ENCODE measurements at regions not wholly inside any gene's neighbourhood (a gene's known extent, or its start where the extent isn't known, plus 50 kb on each side); places are given as distances from the start of the nearest gene placed in this dataset.

GRCh38 chr15:92327033-92327432 lies 66.6 kb upstream of the ST8SIA2 start:
- no peaks in the 10 kb centered on the region for H3K27me3 ChIP-seq (ENCODE audit: control insufficient read depth, insufficient read depth, low read length, poor library complexity, severe bottlenecking)
- H3K4me3 ChIP-seq (ENCODE audit: low read length), result no peak overlapping the region
- H3K9ac ChIP-seq (ENCODE audit: extremely low read depth, low read length, poor library complexity, severe bottlenecking), result no peak overlapping the region
- Mint-ChIP-seq H3K27me3 (ENCODE audit: insufficient read depth) (no peaks in the 10 kb centered on the region), H3K9me3 (peaks cover 2% of the 10 kb centered on the region), H3K4me1 (no peaks in the 10 kb centered on the region), H3K27ac (no peak overlapping the region), H3K36me3 (ENCODE audit: low read depth) (no peaks in the 10 kb centered on the region), H3K4me3 (no peak overlapping the region)
- WGBS, 2 experiments (ENCODE audit: insufficient coverage in 1 of 2, insufficient read length in 1 of 2), result 88 to 92% methylated on average over 4 of the region's 4 CpGs
- no peak overlapping the region for H3K27ac ChIP-seq (ENCODE audit: low read depth, low read length)
- no peaks in the 10 kb centered on the region for H3K36me3 ChIP-seq (ENCODE audit: control insufficient read depth, insufficient read depth, low read length)
- TF ChIP-seq, protein P1, sequence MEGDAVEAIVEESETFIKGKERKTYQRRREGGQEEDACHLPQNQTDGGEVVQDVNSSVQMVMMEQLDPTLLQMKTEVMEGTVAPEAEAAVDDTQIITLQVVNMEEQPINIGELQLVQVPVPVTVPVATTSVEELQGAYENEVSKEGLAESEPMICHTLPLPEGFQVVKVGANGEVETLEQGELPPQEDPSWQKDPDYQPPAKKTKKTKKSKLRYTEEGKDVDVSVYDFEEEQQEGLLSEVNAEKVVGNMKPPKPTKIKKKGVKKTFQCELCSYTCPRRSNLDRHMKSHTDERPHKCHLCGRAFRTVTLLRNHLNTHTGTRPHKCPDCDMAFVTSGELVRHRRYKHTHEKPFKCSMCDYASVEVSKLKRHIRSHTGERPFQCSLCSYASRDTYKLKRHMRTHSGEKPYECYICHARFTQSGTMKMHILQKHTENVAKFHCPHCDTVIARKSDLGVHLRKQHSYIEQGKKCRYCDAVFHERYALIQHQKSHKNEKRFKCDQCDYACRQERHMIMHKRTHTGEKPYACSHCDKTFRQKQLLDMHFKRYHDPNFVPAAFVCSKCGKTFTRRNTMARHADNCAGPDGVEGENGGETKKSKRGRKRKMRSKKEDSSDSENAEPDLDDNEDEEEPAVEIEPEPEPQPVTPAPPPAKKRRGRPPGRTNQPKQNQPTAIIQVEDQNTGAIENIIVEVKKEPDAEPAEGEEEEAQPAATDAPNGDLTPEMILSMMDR (conservative IDR thresholded peaks at IDR 0.05), result no peak
- DNase-seq, result no peak
- peaks cover 4% of the 10 kb centered on the region for H3K9me3 ChIP-seq (ENCODE audit: control insufficient read depth, low read length)
- peaks cover 2% of the 10 kb centered on the region for H3K4me1 ChIP-seq (ENCODE audit: control insufficient read depth, insufficient read depth, low read length)

- Mint-ChIP-seq H3K4me1 (no peaks in the 10 kb centered on the region), H3K27me3 (ENCODE audit: insufficient read depth) (no peaks in the 10 kb centered on the region), H3K4me3 (no peak overlapping the region), H3K27ac (no peak overlapping the region), H3K9me3 (peaks cover 6% of the 10 kb centered on the region), H3K36me3 (ENCODE audit: low read depth) (no peaks in the 10 kb centered on the region)
- DNase-seq, result no peak
- no peaks in the 10 kb centered on the region for H3K27me3 ChIP-seq (ENCODE audit: control insufficient read depth, insufficient read depth, low read length, poor library complexity, severe bottlenecking)
- H3K4me1 ChIP-seq (ENCODE audit: control insufficient read depth, insufficient read depth, low read length), result no peaks in the 10 kb centered on the region
- peaks cover 6% of the 10 kb centered on the region for H3K9me3 ChIP-seq (ENCODE audit: control insufficient read depth, low read length)
- no peak overlapping the region for H3K27ac ChIP-seq (ENCODE audit: low read depth, low read length)
- H3K4me3 ChIP-seq (ENCODE audit: low read length), result no peak overlapping the region
- no peak overlapping the region for H3K9ac ChIP-seq (ENCODE audit: extremely low read depth, low read length, poor library complexity, severe bottlenecking)
- WGBS, 2 experiments (ENCODE audit: insufficient coverage in 1 of 2, insufficient read length in 1 of 2), result 92 to 100% methylated on average over 1 of the region's 1 CpG
- H3K36me3 ChIP-seq (ENCODE audit: control insufficient read depth, insufficient read depth, low read length), result no peaks in the 10 kb centered on the region
- TF ChIP-seq, protein P1 (conservative IDR thresholded peaks at IDR 0.05), result no peak
Observed at GRCh38 chr15:92328207-92328606, 65.5 kb upstream of the ST8SIA2 start.

- Mint-ChIP-seq H3K27me3 (ENCODE audit: insufficient read depth) (no peaks in the 10 kb centered on the region), H3K4me3 (no peak overlapping the region), H3K36me3 (ENCODE audit: low read depth) (no peaks in the 10 kb centered on the region), H3K27ac (no peak overlapping the region), H3K9me3 (peaks cover 6% of the 10 kb centered on the region), H3K4me1 (peaks cover 2% of the 10 kb centered on the region)
- H3K27me3 ChIP-seq (ENCODE audit: control insufficient read depth, insufficient read depth, low read length, poor library complexity, severe bottlenecking), result peaks cover 5% of the 10 kb centered on the region
- peaks cover 6% of the 10 kb centered on the region for H3K9me3 ChIP-seq (ENCODE audit: control insufficient read depth, low read length)
- no peaks in the 10 kb centered on the region for H3K4me1 ChIP-seq (ENCODE audit: control insufficient read depth, insufficient read depth, low read length)
- no peak overlapping the region for H3K9ac ChIP-seq (ENCODE audit: extremely low read depth, low read length, poor library complexity, severe bottlenecking)
- no peaks in the 10 kb centered on the region for H3K36me3 ChIP-seq (ENCODE audit: control insufficient read depth, insufficient read depth, low read length)
- no peak overlapping the region for H3K27ac ChIP-seq (ENCODE audit: low read depth, low read length)
- no peak overlapping the region for H3K4me3 ChIP-seq (ENCODE audit: low read length)
- no peak for DNase-seq
- TF ChIP-seq, protein P1 (conservative IDR thresholded peaks at IDR 0.05), result no peak
- WGBS, 2 experiments (ENCODE audit: insufficient coverage in 1 of 2, insufficient read length in 1 of 2), result 96 to 100% methylated on average over 3 to 6 of the region's 6 CpGs
Observed at GRCh38 chr15:92332125-92332899, 61.4 kb upstream of the ST8SIA2 start.

Measured in endodermal cell (in vitro differentiated cells).